ENCODE measurements at regions not wholly inside any gene's neighbourhood (a gene's known extent, or its start where the extent isn't known, plus 50 kb on each side); places are given as distances from the start of the nearest gene placed in this dataset.

- no peak for DNase-seq (ENCODE audit: low spot score)
Observed at GRCh38 chr15:92224843-92225242, 168.8 kb upstream of the ST8SIA2 start.

GRCh38 chr15:92226020-92226612 is 167.6 kb upstream of the ST8SIA2 start:
- DNase-seq (ENCODE audit: low spot score): peak; percentile 15

GRCh38 chr15:92228830-92229229 is 164.9 kb upstream of the ST8SIA2 start:
- DNase-seq (ENCODE audit: low spot score): no peak

- no peak for DNase-seq (ENCODE audit: low spot score)
Observed at GRCh38 chr15:92231461-92231860, 162.2 kb upstream of the ST8SIA2 start.

- DNase-seq (ENCODE audit: low spot score): no peak
Observed at GRCh38 chr15:92232317-92232716, 161.4 kb upstream of the ST8SIA2 start.

GRCh38 chr15:92232876-92233275 is 160.8 kb upstream of the ST8SIA2 start:
- DNase-seq (ENCODE audit: low spot score): no peak

- DNase-seq (ENCODE audit: low spot score): no peak
Observed at GRCh38 chr15:92243227-92243626, 150.5 kb upstream of the ST8SIA2 start.

- DNase-seq (ENCODE audit: low spot score): no peak
Observed at GRCh38 chr15:92244703-92245102, 149.0 kb upstream of the ST8SIA2 start.

GRCh38 chr15:92247649-92248242 is 145.9 kb upstream of the ST8SIA2 start:
- no peak for DNase-seq (ENCODE audit: low spot score)

DNA sequence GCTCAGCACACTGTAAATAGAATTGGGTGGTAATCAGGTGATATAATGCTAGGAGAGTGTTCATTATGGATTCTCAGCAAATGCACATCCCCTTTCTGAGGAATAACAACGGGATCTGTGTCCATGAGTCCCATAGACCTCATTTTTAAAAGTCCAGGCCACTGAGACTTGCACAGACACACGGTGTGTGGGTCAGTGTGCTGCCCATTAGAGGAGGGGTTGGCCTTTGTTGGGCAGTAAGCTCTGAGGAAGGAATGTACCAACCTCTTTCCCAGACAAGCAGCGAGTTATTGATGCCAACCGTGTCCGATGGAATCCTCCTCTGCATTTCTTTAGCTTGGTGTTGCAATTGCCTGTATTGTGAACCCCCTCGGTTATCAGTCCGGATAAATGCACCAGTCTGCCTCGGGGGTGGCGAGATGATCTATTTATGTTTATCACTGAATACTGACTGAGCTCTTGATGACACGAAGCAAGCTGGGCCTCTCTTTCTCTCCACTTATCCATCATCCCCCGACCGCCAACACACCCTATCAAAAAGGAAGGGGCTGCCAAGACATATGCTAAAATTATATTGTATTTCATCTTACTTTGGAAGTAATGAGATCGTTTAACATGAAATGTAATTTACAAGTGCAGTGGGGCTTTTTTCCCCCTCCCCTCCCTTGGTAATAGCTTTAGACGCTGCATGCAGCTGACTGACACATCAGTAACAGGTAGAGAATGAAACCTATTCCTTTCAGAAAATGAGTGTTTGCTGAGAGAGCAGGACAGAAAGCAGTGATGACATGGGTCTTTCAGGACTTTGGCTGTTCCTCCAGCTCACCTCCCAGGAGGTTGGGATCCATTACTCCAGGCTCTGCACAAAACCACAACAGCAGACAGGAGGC is 126.6 kb upstream of the ST8SIA2 start:
- no peak for DNase-seq (ENCODE audit: low spot score)

DNA sequence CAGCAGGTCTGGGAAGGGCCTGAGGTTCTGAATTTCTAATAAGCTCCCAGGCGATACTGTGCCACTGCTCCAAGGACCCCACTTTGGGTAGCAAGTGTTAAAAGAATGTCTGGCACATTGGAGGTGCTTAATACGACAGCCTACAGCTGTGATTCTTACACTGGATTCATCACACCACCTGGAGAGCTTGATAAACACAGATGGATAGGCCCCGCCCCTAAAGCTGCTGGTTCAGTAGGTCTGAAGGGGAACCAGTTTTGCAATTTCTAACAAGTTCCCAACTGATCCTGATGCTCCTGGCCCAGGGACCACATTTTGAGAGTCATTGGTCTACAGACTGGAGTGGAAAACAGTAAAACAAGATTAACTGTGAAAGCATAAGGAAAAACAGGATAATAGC is 124.8 kb upstream of the ST8SIA2 start:
- DNase-seq (ENCODE audit: low spot score): no peak

DNA sequence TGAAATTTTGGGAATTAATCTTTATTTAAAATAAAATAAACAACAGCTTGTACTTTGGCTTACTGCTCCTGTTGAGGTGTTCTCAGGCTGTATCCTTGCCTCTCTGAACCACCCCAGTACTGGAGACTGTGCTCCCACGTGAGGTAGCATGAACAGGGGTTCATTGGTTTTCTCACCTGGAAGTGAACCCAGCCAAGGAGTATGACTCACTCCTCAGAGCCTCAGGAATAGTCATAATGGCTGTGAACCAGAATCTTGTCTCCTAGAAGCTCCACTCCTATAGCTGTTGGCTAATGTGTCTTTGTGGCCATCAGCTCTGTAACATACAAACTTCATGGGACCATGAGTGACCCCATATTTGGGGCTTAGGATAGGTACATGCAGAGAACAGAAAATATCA is 122.5 kb upstream of the ST8SIA2 start:
- no peak for DNase-seq (ENCODE audit: low spot score)

DNA sequence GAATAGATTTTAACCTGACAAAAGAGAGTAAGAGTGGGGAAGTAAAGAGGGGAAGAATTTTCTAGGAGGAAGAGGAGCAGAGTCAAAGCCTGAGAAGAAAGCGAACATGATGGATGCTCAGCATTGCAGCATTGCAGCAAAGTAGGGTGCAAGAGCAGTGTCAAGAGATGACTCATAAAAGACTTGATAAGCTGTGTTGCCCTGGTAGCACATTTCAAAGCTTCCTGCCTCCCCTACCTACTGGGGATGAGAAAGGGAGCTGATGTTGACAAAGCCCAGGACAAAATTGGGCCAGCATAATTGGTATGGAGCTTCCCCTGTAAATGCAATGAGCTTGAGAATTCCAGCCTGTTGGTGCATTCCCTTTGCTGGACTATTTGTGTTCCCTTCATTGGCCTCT is 121.6 kb upstream of the ST8SIA2 start:
- DNase-seq (ENCODE audit: low spot score): peak; percentile 1

DNA sequence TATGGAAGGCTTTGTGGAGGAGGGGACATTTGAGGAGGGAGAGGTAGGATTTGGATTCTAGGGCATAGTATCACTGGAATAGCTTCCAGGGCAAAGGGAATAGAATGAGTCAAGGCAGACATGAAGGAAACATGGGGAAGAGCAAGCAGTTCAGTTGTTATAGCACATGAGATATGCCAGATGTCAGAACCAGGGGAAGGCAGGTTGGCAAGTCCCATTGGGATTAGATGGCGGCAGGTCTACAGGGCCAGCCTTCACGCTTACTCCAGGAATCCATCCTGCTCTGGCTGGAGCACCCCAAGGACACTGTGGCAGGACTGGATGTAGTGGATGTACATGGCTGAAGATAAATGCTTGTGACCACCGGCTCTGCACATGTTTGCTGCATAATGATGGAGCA is 120.4 kb upstream of the ST8SIA2 start:
- no peak for DNase-seq (ENCODE audit: low spot score)

DNA sequence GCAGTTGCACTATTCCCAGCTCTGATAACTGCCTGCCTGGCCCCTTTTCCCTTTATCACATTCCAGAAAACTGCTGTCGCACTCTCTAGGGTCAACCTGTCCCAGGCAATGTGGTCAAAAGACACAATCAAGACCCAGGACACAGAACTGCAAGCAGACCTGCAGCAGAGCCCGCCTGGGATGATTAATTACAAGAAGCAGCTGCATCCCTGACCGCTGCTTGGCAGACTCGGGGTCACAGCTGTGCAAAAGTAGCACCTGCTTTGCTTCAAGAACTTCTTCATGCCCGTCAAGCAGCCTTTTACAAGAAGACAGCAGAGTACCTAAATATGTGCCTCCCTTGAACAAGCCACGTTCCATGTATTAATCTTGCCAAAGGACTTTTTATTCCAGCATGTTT is 120.0 kb upstream of the ST8SIA2 start:
- no peak for DNase-seq (ENCODE audit: low spot score)

DNA sequence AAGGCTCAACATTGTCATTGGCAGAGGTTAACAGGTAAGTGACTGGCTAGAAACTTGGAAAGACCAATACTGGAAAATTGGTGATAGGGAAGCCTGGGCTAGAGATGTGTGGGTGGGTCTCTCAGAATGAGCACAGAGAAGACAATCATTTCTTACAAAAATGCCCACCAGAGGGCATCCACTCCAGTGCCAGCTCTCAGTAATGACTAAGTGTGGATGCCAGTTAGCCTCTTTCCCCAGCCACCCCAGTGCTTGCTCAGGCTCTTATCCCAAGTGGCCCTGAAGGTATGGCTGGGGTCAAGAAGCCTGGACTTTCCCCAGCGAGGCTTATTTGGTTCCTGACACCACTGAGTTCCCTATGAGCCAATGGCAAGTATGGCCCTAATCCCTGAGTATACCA is 115.9 kb upstream of the ST8SIA2 start:
- peak; percentile 7 for DNase-seq (ENCODE audit: low spot score)

GRCh38 chr15:92283813-92284212 is 109.9 kb upstream of the ST8SIA2 start:
- DNase-seq (ENCODE audit: low spot score): no peak

GRCh38 chr15:92288755-92289154 is 104.9 kb upstream of the ST8SIA2 start:
- DNase-seq (ENCODE audit: low spot score): no peak

DNA sequence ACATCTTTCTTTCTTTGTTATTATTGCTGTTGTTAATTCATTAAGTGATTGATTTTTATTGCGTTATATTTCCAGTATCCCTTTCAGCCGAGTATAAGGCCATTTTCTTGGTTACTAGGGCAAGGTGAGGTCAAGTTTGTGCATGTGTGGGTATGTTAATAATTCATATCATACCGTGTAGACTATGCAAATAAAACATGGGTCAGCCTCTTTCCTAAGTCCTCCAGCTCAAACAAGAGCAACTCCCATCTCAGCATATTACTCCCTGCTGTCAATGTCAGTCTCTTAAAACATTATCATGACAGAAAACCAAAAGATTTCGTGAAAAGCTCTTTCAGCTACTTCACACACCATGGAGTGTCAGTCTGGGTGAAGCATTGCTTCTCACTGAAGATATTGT is 103.9 kb upstream of the ST8SIA2 start:
- no peak for DNase-seq (ENCODE audit: low spot score)

- DNase-seq (ENCODE audit: low spot score): no peak
Observed at GRCh38 chr15:92290359-92290992, 103.2 kb upstream of the ST8SIA2 start.

DNA sequence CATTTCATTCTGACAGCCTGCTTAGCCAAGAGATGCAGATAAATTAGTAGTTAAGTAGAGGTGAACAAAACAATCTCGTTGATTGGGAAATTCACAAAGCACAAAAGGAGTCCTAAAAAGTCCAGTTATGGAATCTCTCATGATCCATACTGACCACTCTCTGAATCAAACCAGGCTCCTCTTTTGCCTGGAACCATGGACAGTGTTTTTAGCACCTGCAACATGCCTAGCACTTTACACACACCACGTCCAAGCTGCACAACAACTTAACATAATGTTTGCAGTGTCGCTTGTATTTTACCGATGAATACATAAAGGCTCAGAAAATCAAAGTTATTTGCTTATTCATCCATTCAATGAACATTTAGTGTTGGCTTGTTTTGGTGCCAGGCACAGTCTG is 101.8 kb upstream of the ST8SIA2 start:
- no peak for DNase-seq (ENCODE audit: low spot score)

- DNase-seq (ENCODE audit: low spot score): no peak
Observed at GRCh38 chr15:92294759-92295158, 98.9 kb upstream of the ST8SIA2 start.

Measured in umbilical cord (tissue), 1 donor.